IPS-18a (cell line): ENCODE measurements at regions not wholly inside any gene's neighbourhood (a gene's known extent, or its start where the extent isn't known, plus 50 kb on each side); places are given as distances from the start of the nearest gene placed in this dataset.

Experiments
- H3K27ac ChIP-seq: one replicate; pipeline ENCODE4 v1.5.1; 2013; ENCODE audit warnings: low read length
- H3K27me3 ChIP-seq: one replicate; pipeline ENCODE4 v1.6.1; 2013; ENCODE audit warnings: mild to moderate bottlenecking, low read length; ENCODE audit not compliant: control insufficient read depth, insufficient read depth
- H3K36me3 ChIP-seq: one replicate; pipeline ENCODE4 v1.6.1; 2013; ENCODE audit warnings: low read depth, low read length; ENCODE audit not compliant: control insufficient read depth
- H3K4me1 ChIP-seq: one replicate; pipeline ENCODE4 v1.6.1; 2013; ENCODE audit warnings: low read depth, low read length; ENCODE audit not compliant: control insufficient read depth
- H3K4me3 ChIP-seq: one replicate; pipeline ENCODE4 v1.5.1; 2013; ENCODE audit warnings: low read length
- H3K9ac ChIP-seq: one replicate; pipeline ENCODE4 v1.6.1; 2013; ENCODE audit warnings: mild to moderate bottlenecking, low read length, moderate library complexity
- H3K9me3 ChIP-seq: one replicate; pipeline ENCODE4 v1.6.1; 2013; ENCODE audit warnings: low read depth, low read length; ENCODE audit not compliant: control insufficient read depth

DNA sequence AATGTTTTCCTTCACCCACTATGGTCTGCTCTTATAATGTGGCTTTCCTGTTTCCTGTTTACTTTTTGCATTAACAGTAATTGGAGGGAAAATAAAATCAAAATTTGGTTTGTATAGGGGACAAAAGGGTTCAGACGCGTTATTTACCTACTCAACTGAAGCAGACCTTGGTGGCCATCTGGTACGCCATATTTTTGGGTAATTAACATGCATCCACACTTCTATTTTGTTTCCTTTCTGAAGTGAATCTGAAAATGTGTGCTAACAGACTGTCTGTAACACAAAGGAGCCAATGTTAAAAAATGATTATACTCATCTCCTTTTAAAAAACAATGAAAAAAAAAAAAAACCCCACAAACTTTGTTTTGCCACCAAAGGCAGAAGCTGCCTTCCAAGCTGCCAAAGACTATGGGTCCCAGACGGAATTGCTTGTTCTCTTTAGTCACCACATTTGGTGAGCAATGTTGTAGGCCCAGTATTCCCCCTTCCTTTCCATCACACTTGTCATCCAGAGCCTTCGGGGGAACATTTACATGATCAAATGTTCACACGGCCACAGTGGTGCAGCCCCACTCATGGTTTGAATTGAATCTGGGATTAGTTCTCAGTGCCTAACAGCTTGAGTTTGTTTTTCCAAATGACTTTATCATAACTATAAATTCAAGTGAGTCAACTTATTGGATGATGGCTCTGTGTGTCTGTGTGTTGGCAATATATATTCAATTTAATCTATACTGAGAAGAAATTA, 323.7 kb upstream of the CD180 start:
- Histone ChIP-seq H3K9ac (no peak overlapping the region), H3K27me3 (no peaks in the 10 kb centered on the region), H3K27ac (no peak overlapping the region), H3K4me1 (no peaks in the 10 kb centered on the region), H3K4me3 (no peak overlapping the region), H3K9me3 (no peaks in the 10 kb centered on the region), H3K36me3 (no peaks in the 10 kb centered on the region)

DNA sequence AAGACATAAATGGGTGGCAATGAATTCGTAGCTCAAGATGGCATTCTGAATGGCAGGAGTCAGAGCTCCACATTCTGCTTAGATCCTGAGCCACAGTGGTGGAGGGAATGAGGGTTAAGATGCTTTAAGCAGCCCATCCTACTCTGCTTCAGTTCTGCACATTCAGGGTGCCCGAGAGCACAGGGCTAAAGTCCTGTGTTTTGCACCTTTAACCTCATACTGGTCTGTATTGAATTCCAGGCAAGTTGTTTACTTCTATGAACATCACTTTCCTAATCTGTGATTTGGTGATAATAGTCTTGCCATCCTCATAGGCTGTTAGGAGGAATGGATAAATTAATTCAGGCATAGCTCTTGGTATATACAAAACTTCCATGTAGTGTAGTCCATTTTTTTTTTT, 321.6 kb upstream of the CD180 start:
- no peaks in the 10 kb centered on the region for H3K36me3 ChIP-seq
- no peak overlapping the region for H3K4me3 ChIP-seq
- H3K27ac ChIP-seq = no peak overlapping the region
- no peak overlapping the region for H3K9ac ChIP-seq
- H3K4me1 ChIP-seq = no peaks in the 10 kb centered on the region
- H3K27me3 ChIP-seq = no peaks in the 10 kb centered on the region
- H3K9me3 ChIP-seq = no peaks in the 10 kb centered on the region

DNA sequence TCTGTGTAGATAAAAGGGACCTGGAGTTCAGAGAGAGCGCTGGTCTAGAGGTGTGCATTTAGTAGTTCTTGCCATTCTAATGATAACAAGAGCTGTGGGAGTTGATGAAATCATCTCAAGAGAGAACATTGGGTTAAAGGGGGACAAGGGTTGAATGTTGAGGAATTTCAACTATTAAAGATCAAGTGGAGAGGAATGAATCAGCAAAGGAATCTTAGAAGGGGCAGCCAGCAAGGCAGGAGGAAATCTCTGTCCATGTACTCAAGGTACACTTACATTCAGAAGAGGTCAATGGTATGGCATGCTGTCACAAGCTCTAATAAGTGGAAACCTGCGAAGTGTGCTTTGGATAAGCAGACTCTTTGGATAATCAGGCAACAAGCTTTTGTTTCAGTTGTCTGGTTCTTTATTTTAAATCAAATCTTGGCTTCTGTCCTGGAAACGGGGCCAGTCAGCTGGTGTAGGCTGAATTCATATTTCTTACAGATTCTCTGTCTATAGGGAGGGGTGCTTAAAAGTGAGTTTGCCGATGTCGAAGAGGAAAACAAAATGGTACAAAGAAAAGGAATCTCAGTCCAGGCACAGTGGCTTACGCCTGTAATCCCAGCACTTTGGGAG, 320.5 kb upstream of the CD180 start:
- H3K9ac ChIP-seq = no peak overlapping the region
- H3K9me3 ChIP-seq = no peaks in the 10 kb centered on the region
- no peaks in the 10 kb centered on the region for H3K4me1 ChIP-seq
- H3K27ac ChIP-seq = no peak overlapping the region
- no peaks in the 10 kb centered on the region for H3K36me3 ChIP-seq
- no peaks in the 10 kb centered on the region for H3K27me3 ChIP-seq
- H3K4me3 ChIP-seq = no peak overlapping the region

DNA sequence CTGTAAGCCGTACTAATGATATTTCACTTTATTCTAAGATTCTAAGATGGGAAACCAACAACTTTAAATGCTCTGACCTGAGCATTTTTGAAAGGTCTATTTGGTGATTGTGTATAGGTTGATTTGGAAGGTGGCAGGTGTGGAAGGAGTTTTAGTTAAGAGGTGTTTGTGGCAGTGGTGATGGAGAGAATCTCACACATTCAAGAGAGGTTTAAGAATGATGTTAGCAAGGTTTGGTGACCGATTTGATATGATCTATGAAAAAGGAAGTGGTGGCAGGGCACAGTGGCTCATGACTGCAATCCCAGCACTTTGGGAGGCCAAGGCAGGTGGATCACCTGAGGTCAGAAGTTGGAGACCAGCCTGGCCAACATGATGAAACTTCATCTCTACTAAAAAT, 319.2 kb upstream of the CD180 start:
- Histone ChIP-seq H3K4me3 (no peak overlapping the region), H3K27ac (no peak overlapping the region), H3K9ac (no peak overlapping the region), H3K36me3 (no peaks in the 10 kb centered on the region), H3K27me3 (no peaks in the 10 kb centered on the region), H3K4me1 (no peaks in the 10 kb centered on the region), H3K9me3 (no peaks in the 10 kb centered on the region)

DNA sequence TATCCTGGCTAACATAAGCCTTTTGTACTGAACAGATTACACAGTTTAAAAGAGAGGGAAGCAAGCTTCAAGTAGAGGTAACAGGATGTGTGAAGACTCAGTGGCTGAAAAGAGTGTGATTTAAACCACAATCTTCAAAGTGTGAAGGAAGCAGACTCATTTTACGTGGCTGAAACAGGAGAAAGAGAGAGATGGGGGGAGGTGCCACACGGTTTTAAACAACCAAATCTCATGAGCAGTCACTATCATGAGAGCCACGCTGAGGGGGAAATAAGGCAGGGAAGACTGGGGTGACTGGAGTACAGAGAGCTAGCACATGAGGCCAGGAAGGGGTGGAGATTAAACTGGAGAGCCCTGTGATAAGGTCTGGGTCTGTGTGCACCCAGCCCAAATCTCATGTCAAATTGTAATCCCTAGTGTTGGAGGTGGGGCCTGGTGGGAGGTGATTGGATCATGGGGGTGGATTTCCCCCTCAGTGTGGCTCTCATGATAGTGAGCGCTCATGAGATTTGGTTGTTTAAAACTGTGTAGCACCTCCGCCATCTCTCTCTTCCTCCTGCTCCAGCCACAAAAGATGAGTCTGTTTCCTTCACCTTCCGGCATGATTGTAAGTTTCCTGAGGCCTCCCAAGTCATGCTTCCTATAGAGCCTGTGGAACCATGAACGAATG, 318.6 kb upstream of the CD180 start:
- Histone ChIP-seq H3K4me1 (no peaks in the 10 kb centered on the region), H3K9ac (no peak overlapping the region), H3K36me3 (no peaks in the 10 kb centered on the region), H3K4me3 (no peak overlapping the region), H3K9me3 (no peaks in the 10 kb centered on the region), H3K27me3 (no peaks in the 10 kb centered on the region), H3K27ac (no peak overlapping the region)

DNA sequence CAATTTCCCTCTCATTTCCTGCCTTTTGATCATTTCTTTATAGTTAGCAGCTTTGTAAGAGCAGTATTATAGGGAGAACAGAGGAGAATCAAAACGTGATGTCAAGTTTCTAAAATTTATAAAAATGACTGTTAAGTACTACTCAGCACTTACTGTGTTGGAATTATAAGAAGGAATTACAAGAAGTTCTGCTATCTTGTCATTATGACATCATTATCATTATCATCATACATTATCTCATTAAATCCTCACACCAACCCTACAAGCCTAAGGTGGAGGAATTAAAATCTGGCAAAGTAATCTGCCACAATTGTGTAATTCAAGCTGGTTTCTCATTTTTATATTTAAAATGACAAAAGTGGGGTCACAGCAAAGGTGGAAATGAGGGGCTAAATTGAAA, 316.2 kb upstream of the CD180 start:
- Histone ChIP-seq H3K4me1 (no peaks in the 10 kb centered on the region), H3K36me3 (no peaks in the 10 kb centered on the region), H3K9me3 (no peaks in the 10 kb centered on the region), H3K27me3 (no peaks in the 10 kb centered on the region), H3K9ac (no peak overlapping the region), H3K4me3 (no peak overlapping the region), H3K27ac (no peak overlapping the region)

DNA sequence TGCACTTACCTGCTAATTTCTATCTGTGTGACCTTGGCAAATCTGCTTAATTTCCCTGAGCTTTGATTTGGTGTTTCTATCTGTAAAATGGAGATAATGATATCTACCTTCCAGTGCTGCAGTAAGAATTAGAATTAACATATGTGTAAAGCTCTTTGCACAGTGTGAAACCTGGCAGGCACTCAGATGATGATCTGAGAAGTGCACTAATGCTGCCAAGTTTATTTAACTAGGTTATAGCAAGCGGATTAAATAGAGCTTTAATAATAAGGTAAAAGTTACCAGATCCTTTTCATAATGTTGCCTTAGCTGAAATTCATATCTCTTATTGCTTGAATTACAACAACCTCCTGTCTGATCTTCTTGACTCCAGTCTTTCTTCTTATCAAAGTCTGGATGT, 315.3 kb upstream of the CD180 start:
- Histone ChIP-seq H3K9ac (no peak overlapping the region), H3K9me3 (no peaks in the 10 kb centered on the region), H3K4me3 (no peak overlapping the region), H3K27ac (no peak overlapping the region), H3K27me3 (no peaks in the 10 kb centered on the region), H3K36me3 (no peaks in the 10 kb centered on the region), H3K4me1 (no peaks in the 10 kb centered on the region)

DNA sequence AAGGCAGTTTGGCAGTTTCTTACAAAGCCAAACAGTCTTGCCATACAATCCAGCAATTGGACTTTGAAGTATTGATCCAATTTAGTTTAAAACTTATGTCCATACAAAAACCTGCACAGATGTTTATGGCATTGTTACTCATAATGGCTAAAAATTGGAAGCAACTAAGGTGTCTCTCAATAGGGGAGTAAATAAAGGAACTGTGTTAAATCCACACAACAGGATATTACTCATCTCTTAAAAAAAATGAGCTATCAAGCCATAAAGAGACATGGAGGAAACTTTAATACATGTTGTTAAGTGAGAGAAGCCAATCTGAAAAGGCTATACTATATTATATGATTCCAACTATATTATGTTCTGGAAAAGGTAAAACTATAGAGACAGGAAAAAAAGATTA, 313.6 kb upstream of the CD180 start:
- Histone ChIP-seq H3K9ac (no peak overlapping the region), H3K27ac (no peak overlapping the region), H3K9me3 (no peaks in the 10 kb centered on the region), H3K4me1 (no peaks in the 10 kb centered on the region), H3K4me3 (no peak overlapping the region), H3K36me3 (no peaks in the 10 kb centered on the region), H3K27me3 (no peaks in the 10 kb centered on the region)

DNA sequence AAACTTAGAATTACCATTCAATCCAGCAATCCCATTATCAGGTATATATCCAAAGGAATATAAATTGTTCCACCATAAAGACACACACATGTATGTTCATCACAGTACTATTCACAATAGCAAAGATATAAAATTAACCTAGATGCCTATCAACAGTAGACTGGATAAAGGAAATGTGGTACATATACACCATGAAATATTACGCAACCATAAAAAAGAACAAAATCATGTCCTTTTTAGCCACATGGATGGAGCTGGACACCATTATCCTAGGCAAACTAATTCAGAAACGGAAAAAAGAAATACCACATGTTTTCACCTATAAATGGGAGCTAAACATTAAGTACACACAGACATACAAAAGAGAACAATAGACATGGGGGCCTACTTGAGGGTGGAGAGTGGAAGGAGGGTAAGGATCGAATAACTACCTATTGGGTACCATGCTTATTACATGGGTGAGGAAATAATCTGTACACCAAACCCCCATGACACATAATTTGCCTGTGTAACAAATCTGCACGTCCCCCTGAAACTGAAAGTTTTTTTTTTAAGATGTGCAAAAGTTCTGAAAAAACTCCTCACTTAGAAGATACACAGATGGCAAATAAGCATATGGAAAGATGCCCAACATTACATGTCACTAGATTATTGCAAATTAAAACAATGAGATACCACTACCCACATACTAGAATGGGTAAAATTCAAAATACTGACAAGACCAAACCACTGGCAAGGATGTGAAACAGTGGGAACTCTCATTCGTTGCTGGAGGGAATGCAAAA, 313.0 kb upstream of the CD180 start:
- Histone ChIP-seq H3K4me3 (no peak overlapping the region), H3K36me3 (no peaks in the 10 kb centered on the region), H3K9ac (no peak overlapping the region)

DNA sequence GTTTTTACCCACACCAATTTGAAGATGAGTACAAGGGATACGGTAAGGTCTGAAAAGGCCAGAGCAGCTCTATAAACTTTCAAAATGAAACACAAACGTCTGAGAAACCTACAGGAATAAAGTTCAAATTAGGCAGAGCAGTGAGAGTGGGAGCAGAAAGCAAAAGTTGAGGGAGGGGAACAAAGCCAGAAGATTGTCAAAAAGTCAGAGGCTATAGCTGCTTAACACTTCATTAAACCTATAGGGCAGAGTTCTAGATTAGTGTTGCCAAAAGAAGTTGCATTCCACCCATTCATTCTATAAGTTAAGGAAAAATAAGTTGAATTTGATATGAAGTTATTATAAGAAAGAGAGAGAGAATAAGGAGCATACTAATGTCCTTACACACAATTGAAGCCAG, 309.6 kb upstream of the CD180 start:
- no peaks in the 10 kb centered on the region for H3K4me1 ChIP-seq
- no peaks in the 10 kb centered on the region for H3K36me3 ChIP-seq
- no peak overlapping the region for H3K4me3 ChIP-seq
- H3K27ac ChIP-seq = no peak overlapping the region
- no peaks in the 10 kb centered on the region for H3K9me3 ChIP-seq
- no peak overlapping the region for H3K9ac ChIP-seq
- no peaks in the 10 kb centered on the region for H3K27me3 ChIP-seq

More for the DNA sequence above, 313.0 kb upstream of the CD180 start:
- Histone ChIP-seq H3K4me1 (no peaks in the 10 kb centered on the region), H3K9me3 (no peaks in the 10 kb centered on the region), H3K27me3 (no peaks in the 10 kb centered on the region), H3K27ac (no peak overlapping the region)

DNA sequence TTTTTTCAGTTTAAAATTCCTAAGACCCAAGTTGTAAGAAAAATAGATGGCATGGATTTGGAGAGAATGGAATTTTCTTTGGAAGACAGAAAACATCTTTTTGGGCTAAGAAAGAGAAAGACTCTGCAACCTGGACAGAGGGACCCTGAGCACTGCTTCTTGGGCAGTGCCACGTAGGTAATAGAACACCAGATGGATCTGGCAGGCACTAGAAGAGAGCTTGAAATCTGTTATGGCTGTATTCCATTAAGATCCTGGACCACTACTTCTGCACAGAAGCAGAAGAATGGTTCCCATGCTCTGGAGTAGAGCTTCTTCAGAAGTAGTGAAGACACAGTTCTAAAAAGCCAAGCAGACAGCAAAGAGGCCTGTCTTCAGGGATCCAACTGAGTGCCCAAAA, 306.4 kb upstream of the CD180 start:
- Histone ChIP-seq H3K9ac (no peak overlapping the region), H3K36me3 (no peaks in the 10 kb centered on the region), H3K27ac (no peak overlapping the region), H3K4me1 (no peaks in the 10 kb centered on the region), H3K9me3 (peaks cover 10% of the 10 kb centered on the region), H3K27me3 (no peaks in the 10 kb centered on the region), H3K4me3 (no peak overlapping the region)
